ENCODE measurements at regions not wholly inside any gene's neighbourhood (a gene's known extent, or its start where the extent isn't known, plus 50 kb on each side); places are given as distances from the start of the nearest gene placed in this dataset.

DNA sequence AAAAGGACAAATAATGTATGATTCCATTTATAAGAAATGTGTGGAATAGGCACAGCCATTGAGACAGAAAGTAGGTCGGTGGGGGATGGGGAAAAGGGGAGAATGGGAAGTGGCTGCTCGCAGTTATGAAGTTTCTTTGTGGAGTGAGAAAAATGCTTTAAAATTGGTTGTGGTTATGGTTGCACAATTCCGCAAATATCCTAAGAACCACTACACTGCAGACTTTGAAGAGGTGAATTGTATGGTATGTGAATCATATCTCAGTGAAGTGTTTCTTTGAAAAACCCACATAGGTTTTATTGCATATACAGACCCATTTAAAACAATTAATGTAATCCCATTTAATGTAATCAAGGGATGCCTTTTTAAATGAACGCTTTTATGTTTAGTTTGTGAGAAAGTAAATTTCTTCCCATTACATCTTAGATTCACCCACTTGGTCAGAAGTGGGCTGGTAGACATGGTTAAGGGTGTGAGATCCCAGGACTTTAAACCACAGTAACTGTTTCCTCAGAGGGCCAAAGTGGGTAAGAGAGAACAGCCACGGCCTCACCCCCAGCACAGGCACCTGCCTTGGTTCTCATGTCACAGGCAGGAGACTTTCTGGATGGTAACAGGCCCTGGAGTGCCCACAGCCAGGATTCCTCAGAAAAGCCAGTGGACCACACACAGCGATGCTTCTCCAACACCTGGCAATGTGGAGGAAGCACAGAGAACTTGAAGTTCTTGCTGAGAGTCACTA is 119.3 kb upstream of the GJB6 start:
- H2AFZ ChIP-seq (ENCODE audit: low read depth, low read length): no peak overlapping the region
- H3K27ac ChIP-seq (ENCODE audit: low read length): no peak overlapping the region
- no peak for TF ChIP-seq EZH2phosphoT487 (IDR thresholded peaks at IDR 0.05; ENCODE audit: low read depth)
- H3K79me2 ChIP-seq (ENCODE audit: low read length): no peaks in the 10 kb centered on the region
- no peaks in the 10 kb centered on the region for H3K9me3 ChIP-seq (ENCODE audit: insufficient read depth, low read length)
- no peaks in the 10 kb centered on the region for H4K20me1 ChIP-seq (ENCODE audit: insufficient read depth, low read length)
- H3K4me1 ChIP-seq (ENCODE audit: low read length): no peaks in the 10 kb centered on the region
- H3K4me3 ChIP-seq (ENCODE audit: low read length): no peak overlapping the region
- peaks cover 6% of the 10 kb centered on the region; the same call in 1 of the 2 replicates for H3K27me3 ChIP-seq (ENCODE audit: low read depth, low read length)
- no peak overlapping the region for H3K9ac ChIP-seq (ENCODE audit: low read length)
- no peak overlapping the region for H3K4me2 ChIP-seq (ENCODE audit: low read length)
- no peaks in the 10 kb centered on the region for H3K36me3 ChIP-seq (replicated peaks; ENCODE audit: low read depth, low read length)

DNA sequence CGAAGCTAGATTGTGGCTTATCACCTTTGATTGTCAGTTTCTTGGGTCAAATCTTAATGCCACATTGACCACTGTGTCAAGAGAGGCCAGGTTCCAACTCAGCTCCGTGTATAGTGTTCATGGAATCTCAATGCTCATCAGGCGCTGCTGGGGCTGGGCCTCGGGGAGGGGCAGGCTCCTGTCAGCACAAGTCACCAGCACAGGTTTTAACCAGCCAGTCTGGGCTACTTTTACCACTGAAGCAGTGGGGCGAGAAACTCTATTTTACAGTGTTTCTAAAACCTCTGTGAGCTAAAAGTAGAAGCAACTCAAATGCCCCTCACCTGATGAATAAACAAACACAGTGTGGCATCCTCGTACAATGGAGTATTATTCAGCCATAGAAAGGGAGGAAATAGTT is 118.7 kb upstream of the GJB6 start:
- Histone ChIP-seq H3K4me3 (ENCODE audit: low read length) (no peak overlapping the region), H3K36me3 (replicated peaks; ENCODE audit: low read depth, low read length) (no peaks in the 10 kb centered on the region), H3K79me2 (ENCODE audit: low read length) (no peaks in the 10 kb centered on the region), H4K20me1 (ENCODE audit: insufficient read depth, low read length) (no peaks in the 10 kb centered on the region), H2AFZ (ENCODE audit: low read depth, low read length) (no peak overlapping the region), H3K4me2 (ENCODE audit: low read length) (no peak overlapping the region), H3K27me3 (ENCODE audit: low read depth, low read length) (peaks cover 6% of the 10 kb centered on the region; the same call in 1 of the 2 replicates), H3K4me1 (ENCODE audit: low read length) (no peaks in the 10 kb centered on the region), H3K9me3 (ENCODE audit: insufficient read depth, low read length) (no peaks in the 10 kb centered on the region), H3K27ac (ENCODE audit: low read length) (no peak overlapping the region), H3K9ac (ENCODE audit: low read length) (no peak overlapping the region)
- TF ChIP-seq, protein P1, sequence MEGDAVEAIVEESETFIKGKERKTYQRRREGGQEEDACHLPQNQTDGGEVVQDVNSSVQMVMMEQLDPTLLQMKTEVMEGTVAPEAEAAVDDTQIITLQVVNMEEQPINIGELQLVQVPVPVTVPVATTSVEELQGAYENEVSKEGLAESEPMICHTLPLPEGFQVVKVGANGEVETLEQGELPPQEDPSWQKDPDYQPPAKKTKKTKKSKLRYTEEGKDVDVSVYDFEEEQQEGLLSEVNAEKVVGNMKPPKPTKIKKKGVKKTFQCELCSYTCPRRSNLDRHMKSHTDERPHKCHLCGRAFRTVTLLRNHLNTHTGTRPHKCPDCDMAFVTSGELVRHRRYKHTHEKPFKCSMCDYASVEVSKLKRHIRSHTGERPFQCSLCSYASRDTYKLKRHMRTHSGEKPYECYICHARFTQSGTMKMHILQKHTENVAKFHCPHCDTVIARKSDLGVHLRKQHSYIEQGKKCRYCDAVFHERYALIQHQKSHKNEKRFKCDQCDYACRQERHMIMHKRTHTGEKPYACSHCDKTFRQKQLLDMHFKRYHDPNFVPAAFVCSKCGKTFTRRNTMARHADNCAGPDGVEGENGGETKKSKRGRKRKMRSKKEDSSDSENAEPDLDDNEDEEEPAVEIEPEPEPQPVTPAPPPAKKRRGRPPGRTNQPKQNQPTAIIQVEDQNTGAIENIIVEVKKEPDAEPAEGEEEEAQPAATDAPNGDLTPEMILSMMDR (IDR thresholded peaks at IDR 0.05; ENCODE audit: low read depth, low read length): no peak
- TF ChIP-seq EZH2phosphoT487 (IDR thresholded peaks at IDR 0.05; ENCODE audit: low read depth): no peak

DNA sequence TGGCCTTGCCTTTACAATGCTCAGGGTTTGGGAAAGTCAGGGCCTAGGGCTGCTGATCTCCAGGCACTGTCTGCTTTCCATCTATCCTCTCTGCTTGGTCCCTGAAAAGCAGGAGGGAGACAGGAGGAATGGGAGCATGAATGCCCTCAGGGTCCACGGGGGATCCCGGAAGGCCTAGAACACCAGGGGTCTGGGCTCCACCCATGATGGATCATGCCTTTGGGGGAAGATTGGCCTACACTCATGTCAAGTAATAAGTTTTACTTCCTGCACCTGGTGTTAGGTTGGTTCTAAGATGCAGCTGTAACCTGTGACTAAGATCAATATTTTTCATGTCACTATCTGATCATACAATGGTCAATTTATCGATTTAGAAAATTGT is 118.3 kb upstream of the GJB6 start:
- H3K4me1 ChIP-seq (ENCODE audit: low read length): no peaks in the 10 kb centered on the region
- H3K27ac ChIP-seq (ENCODE audit: low read length): no peak overlapping the region
- H2AFZ ChIP-seq (ENCODE audit: low read depth, low read length): no peak overlapping the region
- H3K9ac ChIP-seq (ENCODE audit: low read length): no peak overlapping the region
- no peak overlapping the region for H3K4me2 ChIP-seq (ENCODE audit: low read length)
- H3K79me2 ChIP-seq (ENCODE audit: low read length): no peaks in the 10 kb centered on the region
- peaks cover 6% of the 10 kb centered on the region; the same call in 1 of the 2 replicates for H3K27me3 ChIP-seq (ENCODE audit: low read depth, low read length)
- H3K9me3 ChIP-seq (ENCODE audit: insufficient read depth, low read length): no peaks in the 10 kb centered on the region
- TF ChIP-seq, protein P1 (IDR thresholded peaks at IDR 0.05; ENCODE audit: low read depth, low read length): no peak
- no peaks in the 10 kb centered on the region for H4K20me1 ChIP-seq (ENCODE audit: insufficient read depth, low read length)
- no peaks in the 10 kb centered on the region for H3K36me3 ChIP-seq (replicated peaks; ENCODE audit: low read depth, low read length)
- no peak overlapping the region for H3K4me3 ChIP-seq (ENCODE audit: low read length)

DNA sequence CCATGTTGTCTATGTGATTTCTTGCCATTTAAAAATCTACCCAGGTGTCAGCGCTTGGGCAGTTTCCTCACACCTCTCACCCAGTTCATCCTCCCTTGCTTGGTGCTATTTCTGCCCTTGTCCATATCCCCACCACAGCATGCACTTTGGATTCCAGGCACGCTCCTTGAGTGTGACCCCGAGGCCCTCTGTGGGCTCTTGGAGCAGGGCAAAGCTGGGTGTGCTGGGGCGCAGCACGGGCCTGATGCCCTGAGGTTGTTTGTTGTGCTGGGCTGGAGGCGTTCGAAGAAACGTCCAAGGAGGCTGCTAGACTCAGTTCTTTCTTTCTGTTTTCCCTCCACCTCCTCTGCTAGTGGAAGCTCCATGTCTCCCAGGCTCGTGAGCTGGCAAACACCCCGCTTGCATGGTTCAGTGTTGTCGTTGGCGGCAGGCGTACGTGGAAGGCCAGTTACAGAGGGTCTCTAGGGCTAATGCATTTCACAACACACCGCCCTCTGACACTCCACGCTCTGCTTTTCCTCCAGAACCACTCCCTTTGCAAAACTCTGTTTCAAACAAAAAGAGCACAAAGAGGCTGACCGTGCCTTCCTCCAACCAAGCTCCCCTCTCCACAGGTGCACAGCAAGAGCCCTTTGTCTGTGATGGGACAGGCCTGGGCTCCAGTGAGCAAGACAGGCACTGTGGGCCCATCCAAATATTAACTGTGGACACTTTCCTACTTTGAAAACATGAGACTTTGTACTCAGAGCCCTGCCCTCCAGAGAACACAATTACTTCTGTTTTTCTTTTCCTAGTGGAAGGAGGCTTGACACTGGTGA is 117.7 kb upstream of the GJB6 start:
- Histone ChIP-seq H3K4me2 (ENCODE audit: low read length) (no peak overlapping the region), H3K27me3 (ENCODE audit: low read depth, low read length) (peaks cover 2% of the 10 kb centered on the region; the same call in 1 of the 2 replicates), H3K9ac (ENCODE audit: low read length) (no peak overlapping the region), H3K9me3 (ENCODE audit: insufficient read depth, low read length) (no peaks in the 10 kb centered on the region), H3K27ac (ENCODE audit: low read length) (no peak overlapping the region), H2AFZ (ENCODE audit: low read depth, low read length) (no peak overlapping the region), H3K4me1 (ENCODE audit: low read length) (no peaks in the 10 kb centered on the region), H4K20me1 (ENCODE audit: insufficient read depth, low read length) (no peaks in the 10 kb centered on the region), H3K79me2 (ENCODE audit: low read length) (no peaks in the 10 kb centered on the region), H3K36me3 (replicated peaks; ENCODE audit: low read depth, low read length) (no peaks in the 10 kb centered on the region), H3K4me3 (ENCODE audit: low read length) (no peak overlapping the region)
- TF ChIP-seq, protein P1 (IDR thresholded peaks at IDR 0.05; ENCODE audit: low read depth, low read length): no peak
- TF ChIP-seq EZH2phosphoT487 (IDR thresholded peaks at IDR 0.05; ENCODE audit: low read depth): no peak
